IMR-90 (cell line): ENCODE measurements at regions not wholly inside any gene's neighbourhood (a gene's known extent, or its start where the extent isn't known, plus 50 kb on each side); places are given as distances from the start of the nearest gene placed in this dataset.
A peak's percentile ranks its signal among the peaks of the same experiment; 100 is the strongest.

Source experiments
- ATAC-seq: fragments of 200-7000 bp; cut with Tn5 transposase; 2 replicates; pipeline ENCODE4 v1.9.1; 2020; ENCODE audit warnings: low read depth, mild to moderate bottlenecking, moderate library complexity
- BruUV-seq: library from RNA; stranded (reverse); fragments of 400-500 nt; replicated peaks from 2 replicates; lab custom pipeline; 2021; lab: Mats Ljungman, UMichigan
- CTCF ChIA-PET: fragments of 300-600 bp; formaldehyde crosslinking; extraction: SDS; loops from one replicate; lab custom pipeline; 2021; ENCODE audit warnings: antibody characterized with exemption; lab: Yijun Ruan, JAX
- POLR2A ChIA-PET: fragments of 300-600 bp; sonication (Branson Sonifier 250); formaldehyde crosslinking; loops from one replicate; lab custom pipeline; 2022; ENCODE audit warnings: antibody characterized with exemption; ENCODE audit not compliant: unreplicated experiment; lab: Charles Lee
- DNase-seq: peaks from one replicate; pipeline ENCODE4 v3.0.0; 2013
- H2AFZ ChIP-seq: replicated peaks from 2 replicates; pipeline ENCODE3; 2013; ENCODE audit warnings: low read length, mild to moderate bottlenecking; ENCODE audit not compliant: poor library complexity
- H2AK5ac ChIP-seq: 2 replicates; pipeline ENCODE4 v1.6.1; 2013; ENCODE audit warnings: low read depth, low read length, inconsistent platforms
- H2AK9ac ChIP-seq: replicated peaks from 2 replicates; pipeline ENCODE3; 2013; ENCODE audit warnings: mild to moderate bottlenecking, low read depth, low read length, moderate library complexity; ENCODE audit not compliant: poor library complexity
- H2BK120ac ChIP-seq: 2 replicates; pipeline ENCODE4 v1.6.1; 2013; ENCODE audit warnings: low read depth, low read length, inconsistent platforms
- H2BK15ac ChIP-seq: 3 replicates; pipeline ENCODE4 v1.6.1; 2013; ENCODE audit warnings: low read depth, low read length, inconsistent platforms
- H2BK20ac ChIP-seq: 2 replicates; pipeline ENCODE4 v1.6.1; 2013; ENCODE audit warnings: low read depth, mild to moderate bottlenecking, inconsistent platforms, low read length, moderate library complexity
- H2BK5ac ChIP-seq: 2 replicates; pipeline ENCODE4 v1.6.1; 2013; ENCODE audit warnings: mild to moderate bottlenecking, low read depth, low read length, inconsistent platforms; ENCODE audit not compliant: poor library complexity, severe bottlenecking
- H3K14ac ChIP-seq: replicated peaks from 2 replicates; pipeline ENCODE4 v1.6.1; 2013; ENCODE audit warnings: low read depth, low read length, inconsistent platforms
- H3K18ac ChIP-seq: 2 replicates; pipeline ENCODE4 v1.6.1; 2013; ENCODE audit warnings: low read depth, low read length, control low read depth
- H3K23ac ChIP-seq: 2 replicates; pipeline ENCODE4 v1.6.1; 2013; ENCODE audit warnings: low read depth, low read length, inconsistent platforms
- H3K27ac ChIP-seq: 2 replicates; pipeline ENCODE4 v1.5.1; 2013; ENCODE audit warnings: mild to moderate bottlenecking, control low read depth, low read length; ENCODE audit not compliant: insufficient read depth
- H3K27me3 ChIP-seq: 2 replicates; pipeline ENCODE4 v1.6.1; 2013; ENCODE audit warnings: low read length; ENCODE audit not compliant: control insufficient read depth, insufficient read depth
- H3K36me3 ChIP-seq: 2 replicates; pipeline ENCODE4 v1.6.1; 2013; ENCODE audit warnings: low read length, mixed read lengths; ENCODE audit not compliant: control insufficient read depth, insufficient read depth
- H3K4ac ChIP-seq: 2 replicates; pipeline ENCODE4 v1.6.1; 2013; ENCODE audit warnings: low read depth, low read length, inconsistent platforms
- H3K4me1 ChIP-seq: 2 replicates; pipeline ENCODE4 v1.6.1; 2013; ENCODE audit warnings: low read length, mixed read lengths; ENCODE audit not compliant: control insufficient read depth, insufficient read depth
- H3K4me2 ChIP-seq: 2 replicates; pipeline ENCODE4 v1.6.1; 2013; ENCODE audit warnings: low read depth, mild to moderate bottlenecking, control low read depth, low read length, moderate library complexity
- H3K4me3 ChIP-seq: 2 replicates; pipeline ENCODE4 v1.5.1; 2013; ENCODE audit warnings: low read depth, mild to moderate bottlenecking, control low read depth, low read length, moderate library complexity; ENCODE audit not compliant: insufficient read depth
- H3K56ac ChIP-seq: 2 replicates; pipeline ENCODE4 v1.6.1; 2013; ENCODE audit warnings: low read length, inconsistent platforms; ENCODE audit not compliant: insufficient read depth; ENCODE audit errors: extremely low read depth
- H3K79me1 ChIP-seq, 2 experiments: 2 replicates each; pipeline ENCODE4 v1.6.1; 2013; ENCODE audit warnings: low read length in 2 of 2, inconsistent platforms in 1 of 2, low read depth in 1 of 2
- H3K9ac ChIP-seq: 2 replicates; pipeline ENCODE4 v1.6.1; 2013; ENCODE audit warnings: low read depth, low read length, control low read depth
- H3K9me1 ChIP-seq: 2 replicates; pipeline ENCODE4 v1.6.1; 2013; ENCODE audit warnings: low read length, inconsistent platforms; ENCODE audit not compliant: insufficient read depth
- H3K9me3 ChIP-seq: 2 replicates; pipeline ENCODE4 v1.6.1; 2013; ENCODE audit warnings: low read length; ENCODE audit not compliant: control insufficient read depth, insufficient read depth
- H4K20me1 ChIP-seq: 2 replicates; pipeline ENCODE4 v1.6.1; 2013; ENCODE audit warnings: low read length, inconsistent platforms; ENCODE audit not compliant: insufficient read depth
- H4K5ac ChIP-seq: 2 replicates; pipeline ENCODE4 v1.6.1; 2013; ENCODE audit warnings: mild to moderate bottlenecking, low read depth, low read length, control low read depth
- H4K8ac ChIP-seq, 2 experiments: 2 replicates each; pipeline ENCODE4 v1.6.1; 2013; ENCODE audit warnings: low read depth in 2 of 2, low read length in 2 of 2, control low read depth in 1 of 2, inconsistent platforms in 1 of 2
- H4K91ac ChIP-seq: 2 replicates; pipeline ENCODE4 v1.6.1; 2013; ENCODE audit warnings: low read depth, low read length, inconsistent platforms; ENCODE audit not compliant: insufficient read depth
- BHLHE40 ChIP-seq: fragments of 150-350 bp; IDR thresholded peaks from 2 replicates; pipeline ENCODE4 v1.6.1; 2016; ENCODE audit warnings: mild to moderate bottlenecking, low read depth, low read length
- CEBPB ChIP-seq: IDR thresholded peaks from 2 replicates; pipeline ENCODE4 v1.6.1; 2012; ENCODE audit warnings: low read depth, low read length, improper control_type of control experiment
- CHD1 ChIP-seq: IDR thresholded peaks from 2 replicates; pipeline ENCODE4 v1.6.1; 2012; ENCODE audit warnings: low read depth, low read length, improper control_type of control experiment
- FOS ChIP-seq: fragments of 150-350 bp; IDR thresholded peaks from 2 replicates; pipeline ENCODE4 v1.6.1; 2016; ENCODE audit warnings: low read depth, low read length
- MAFK ChIP-seq: IDR thresholded peaks from 2 replicates; pipeline ENCODE4 v1.6.1; 2012; ENCODE audit warnings: low read depth, low read length, improper control_type of control experiment
- MAZ ChIP-seq: IDR thresholded peaks from 2 replicates; pipeline ENCODE4 v1.6.1; 2012; ENCODE audit warnings: low read depth, mild to moderate bottlenecking, low read length, improper control_type of control experiment, moderate library complexity, borderline replicate concordance
- MXI1 ChIP-seq: IDR thresholded peaks from 2 replicates; pipeline ENCODE4 v1.6.1; 2012; ENCODE audit warnings: low read depth, mild to moderate bottlenecking, low read length, moderate library complexity, borderline replicate concordance
- NFE2L2 ChIP-seq: fragments of 150-350 bp; IDR thresholded peaks from 2 replicates; pipeline ENCODE4 v1.6.1; 2016; ENCODE audit warnings: low read depth, mild to moderate bottlenecking, low read length
- POLR2A ChIP-seq: IDR thresholded peaks from 2 replicates; pipeline ENCODE4 v1.6.1; 2012; ENCODE audit warnings: mild to moderate bottlenecking, low read depth, low read length
- RCOR1 ChIP-seq: IDR thresholded peaks from 2 replicates; pipeline ENCODE4 v1.6.1; 2012; ENCODE audit warnings: mild to moderate bottlenecking, low read length, improper control_type of control experiment; ENCODE audit not compliant: insufficient replicate concordance
- RFX5 ChIP-seq: IDR thresholded peaks from 2 replicates; pipeline ENCODE4 v1.8.0; 2012; ENCODE audit warnings: low read depth, mild to moderate bottlenecking, low read length, moderate library complexity
- SMC3 ChIP-seq: fragments of 150-350 bp; IDR thresholded peaks from 2 replicates; pipeline ENCODE4 v1.6.1; 2016; ENCODE audit warnings: low read depth, mild to moderate bottlenecking, antibody characterized with exemption, low read length, moderate library complexity
- WGBS, 2 experiments: methylation state at CpG; one replicate each; pipeline versions ENCODE4 v1.1.5 to v1.1.7; 2013; ENCODE audit warnings: missing lambda C conversion rate in 2 of 2; ENCODE audit not compliant: insufficient read length in 1 of 2; ENCODE audit errors: extremely low coverage in 2 of 2; 5-methylcytosine and 5-hydroxymethylcytosine counted together
- dilution Hi-C: fragments of 300-500 bp; cut with HindIII; formaldehyde crosslinking; loops from one replicate; pipeline ENCODE4 v1.14.3; 2018; ENCODE audit warnings: low sequenced_read_pairs; ENCODE audit not compliant: unreplicated experiment
- in situ Hi-C: fragments of 300-500 bp; cut with MboI; formaldehyde crosslinking; loops from 3 replicates; pipeline ENCODE4 v1.14.3; 2019; ENCODE audit warnings: low sequenced_read_pairs, inconsistent platforms, mixed read lengths
- intact Hi-C: fragments of 100-400 bp; cut with micrococcal nuclease; formaldehyde crosslinking; loops from 2 replicates; pipeline ENCODE4 v1.10.0; 2022
- TF ChIP-seq, protein P1 (sequence below): fragments of 150-350 bp; IDR thresholded peaks from 2 replicates; pipeline ENCODE4 v1.6.1; 2017; ENCODE audit warnings: mild to moderate bottlenecking, antibody characterized with exemption, low read length, low read depth
- TF ChIP-seq, protein P2 (sequence below): conservative IDR thresholded peaks from 2 replicates; pipeline ENCODE4 v1.5.1; 2012; ENCODE audit warnings: mild to moderate bottlenecking, low read depth, low read length, improper control_type of control experiment
- TF ChIP-seq, protein P3 (sequence below): fragments of 150-350 bp; IDR thresholded peaks from 2 replicates; pipeline ENCODE4 v1.6.1; 2016; ENCODE audit warnings: low read depth, mild to moderate bottlenecking, low read length, moderate library complexity, borderline replicate concordance

DNA sequence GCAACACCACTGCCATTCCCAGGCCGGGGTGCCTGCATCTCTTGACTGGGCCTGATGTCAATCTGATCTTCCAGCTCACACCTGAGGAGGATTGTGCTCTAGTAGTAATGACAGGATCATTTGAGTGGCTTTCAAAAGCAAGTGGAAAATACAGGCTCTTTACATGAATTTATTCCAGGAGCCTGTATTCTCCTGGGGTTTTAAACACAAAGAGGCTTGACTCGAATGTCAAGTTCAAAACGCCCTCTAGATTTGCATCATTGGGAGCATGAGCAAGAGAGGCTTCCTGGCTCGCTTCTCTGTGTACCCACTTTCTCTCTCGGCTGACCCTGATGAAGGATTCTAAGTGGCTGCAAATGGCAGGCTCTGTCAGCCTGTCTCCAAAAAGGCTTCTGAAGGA, 199.5 kb upstream of the PUDP start:
- Histone ChIP-seq H4K8ac (no peak overlapping the region), H3K14ac (no peak overlapping the region), H2BK20ac (no peak overlapping the region), H3K36me3 (no peaks in the 10 kb centered on the region), H2AFZ (no peak overlapping the region), H3K56ac (no peak overlapping the region), H4K20me1 (no peaks in the 10 kb centered on the region), H3K9me1 (no peaks in the 10 kb centered on the region), H3K23ac (no peak overlapping the region), H2AK5ac (no peak overlapping the region), H3K4me1 (peaks cover 4% of the 10 kb centered on the region; the same call in 1 of the 2 replicates), H3K9me3 (peaks cover 2% of the 10 kb centered on the region; the same call in 1 of the 2 replicates), H3K4me3 (no peak overlapping the region), H2BK5ac (no peak overlapping the region), H4K91ac (no peak overlapping the region), H3K4ac (no peak overlapping the region), H3K27ac (no peak overlapping the region), H4K5ac (no peak overlapping the region), H2BK15ac (no peak overlapping the region), H3K4me2 (no peak overlapping the region), H3K9ac (no peak overlapping the region), H3K18ac (peak overlapping the region; percentile 49; the same call in 1 of the 2 replicates), H3K79me1 (no peaks in the 10 kb centered on the region), H2BK120ac (no peak overlapping the region), H3K27me3 (no peaks in the 10 kb centered on the region), H2AK9ac (no peak overlapping the region)
- ChIA-PET CTCF (interaction anchor here (1.4 kb wide), 1 partner anchor 10 kb away, joined by 3 read pairs; no protein-coding TSS in a partner anchor), POLR2A (no interaction called here)
- in situ Hi-C loops: no loop called here
- intact Hi-C loops: no loop called here
- ATAC-seq (no peak), DNase-seq (no peak)
- no TSS peak for BruUV-seq
- dilution Hi-C loops: no loop called here
- TF ChIP-seq, protein P1, sequence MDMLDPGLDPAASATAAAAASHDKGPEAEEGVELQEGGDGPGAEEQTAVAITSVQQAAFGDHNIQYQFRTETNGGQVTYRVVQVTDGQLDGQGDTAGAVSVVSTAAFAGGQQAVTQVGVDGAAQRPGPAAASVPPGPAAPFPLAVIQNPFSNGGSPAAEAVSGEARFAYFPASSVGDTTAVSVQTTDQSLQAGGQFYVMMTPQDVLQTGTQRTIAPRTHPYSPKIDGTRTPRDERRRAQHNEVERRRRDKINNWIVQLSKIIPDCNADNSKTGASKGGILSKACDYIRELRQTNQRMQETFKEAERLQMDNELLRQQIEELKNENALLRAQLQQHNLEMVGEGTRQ: no peak
- TF ChIP-seq CHD1: no peak
- TF ChIP-seq RCOR1: no peak
- TF ChIP-seq MAZ: no peak
- TF ChIP-seq MXI1: no peak
- TF ChIP-seq NFE2L2: no peak
- no peak for TF ChIP-seq POLR2A
- TF ChIP-seq, protein P2, sequence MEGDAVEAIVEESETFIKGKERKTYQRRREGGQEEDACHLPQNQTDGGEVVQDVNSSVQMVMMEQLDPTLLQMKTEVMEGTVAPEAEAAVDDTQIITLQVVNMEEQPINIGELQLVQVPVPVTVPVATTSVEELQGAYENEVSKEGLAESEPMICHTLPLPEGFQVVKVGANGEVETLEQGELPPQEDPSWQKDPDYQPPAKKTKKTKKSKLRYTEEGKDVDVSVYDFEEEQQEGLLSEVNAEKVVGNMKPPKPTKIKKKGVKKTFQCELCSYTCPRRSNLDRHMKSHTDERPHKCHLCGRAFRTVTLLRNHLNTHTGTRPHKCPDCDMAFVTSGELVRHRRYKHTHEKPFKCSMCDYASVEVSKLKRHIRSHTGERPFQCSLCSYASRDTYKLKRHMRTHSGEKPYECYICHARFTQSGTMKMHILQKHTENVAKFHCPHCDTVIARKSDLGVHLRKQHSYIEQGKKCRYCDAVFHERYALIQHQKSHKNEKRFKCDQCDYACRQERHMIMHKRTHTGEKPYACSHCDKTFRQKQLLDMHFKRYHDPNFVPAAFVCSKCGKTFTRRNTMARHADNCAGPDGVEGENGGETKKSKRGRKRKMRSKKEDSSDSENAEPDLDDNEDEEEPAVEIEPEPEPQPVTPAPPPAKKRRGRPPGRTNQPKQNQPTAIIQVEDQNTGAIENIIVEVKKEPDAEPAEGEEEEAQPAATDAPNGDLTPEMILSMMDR: no peak
- TF ChIP-seq SMC3: no peak
- no peak for TF ChIP-seq FOS
- TF ChIP-seq BHLHE40: no peak
- no peak for TF ChIP-seq RFX5
- TF ChIP-seq MAFK: no peak
- no peak for TF ChIP-seq CEBPB
- TF ChIP-seq, protein P3, sequence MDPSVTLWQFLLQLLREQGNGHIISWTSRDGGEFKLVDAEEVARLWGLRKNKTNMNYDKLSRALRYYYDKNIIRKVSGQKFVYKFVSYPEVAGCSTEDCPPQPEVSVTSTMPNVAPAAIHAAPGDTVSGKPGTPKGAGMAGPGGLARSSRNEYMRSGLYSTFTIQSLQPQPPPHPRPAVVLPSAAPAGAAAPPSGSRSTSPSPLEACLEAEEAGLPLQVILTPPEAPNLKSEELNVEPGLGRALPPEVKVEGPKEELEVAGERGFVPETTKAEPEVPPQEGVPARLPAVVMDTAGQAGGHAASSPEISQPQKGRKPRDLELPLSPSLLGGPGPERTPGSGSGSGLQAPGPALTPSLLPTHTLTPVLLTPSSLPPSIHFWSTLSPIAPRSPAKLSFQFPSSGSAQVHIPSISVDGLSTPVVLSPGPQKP: no peak
- WGBS, 2 experiments: no CpG with 5 or more reads among the region's 5 CpGs
